ENCODE measurements at regions not wholly inside any gene's neighbourhood (a gene's known extent, or its start where the extent isn't known, plus 50 kb on each side); places are given as distances from the start of the nearest gene placed in this dataset.

- Mint-ChIP-seq H3K4me3 (no peak overlapping the region), H3K27me3 (ENCODE audit: insufficient read depth, low read depth, poor library complexity) (no peaks in the 10 kb centered on the region), H3K27ac (no peak overlapping the region), H3K4me1 (no peaks in the 10 kb centered on the region), H3K9me3 (peaks cover 13% of the 10 kb centered on the region; the same call in 2 of the 3 replicates), H3K36me3 (ENCODE audit: low read depth) (peaks cover 7% of the 10 kb centered on the region)
- ATAC-seq, result no peak
- Histone ChIP-seq H2AFZ (no peak overlapping the region), H3K9me2 (ENCODE audit: insufficient read depth) (0 out of 2 replicates have a peak, but pooled peaks cover 3% of the 10 kb centered on the region), H3F3A (replicated peaks; ENCODE audit: low read depth) (no peaks in the 10 kb centered on the region), H3K4me1 (ENCODE audit: insufficient read depth) (0 out of 2 replicates have a peak, but pooled peaks cover 5% of the 10 kb centered on the region), H3K79me2 (replicated peaks; ENCODE audit: insufficient read depth) (no peaks in the 10 kb centered on the region), H3K4me3 (no peak overlapping the region), H3K36me3 (ENCODE audit: insufficient read depth) (no peaks in the 10 kb centered on the region), H4K20me1 (replicated peaks; ENCODE audit: insufficient read depth) (no peaks in the 10 kb centered on the region), H3K27ac (ENCODE audit: low read depth) (no peak overlapping the region), H3K27me3 (ENCODE audit: insufficient read depth) (no peaks in the 10 kb centered on the region), H3K4me2 (no peak overlapping the region)
- DNase-seq (ENCODE audit: low spot score), result no peak
- TF ChIP-seq, protein P1, sequence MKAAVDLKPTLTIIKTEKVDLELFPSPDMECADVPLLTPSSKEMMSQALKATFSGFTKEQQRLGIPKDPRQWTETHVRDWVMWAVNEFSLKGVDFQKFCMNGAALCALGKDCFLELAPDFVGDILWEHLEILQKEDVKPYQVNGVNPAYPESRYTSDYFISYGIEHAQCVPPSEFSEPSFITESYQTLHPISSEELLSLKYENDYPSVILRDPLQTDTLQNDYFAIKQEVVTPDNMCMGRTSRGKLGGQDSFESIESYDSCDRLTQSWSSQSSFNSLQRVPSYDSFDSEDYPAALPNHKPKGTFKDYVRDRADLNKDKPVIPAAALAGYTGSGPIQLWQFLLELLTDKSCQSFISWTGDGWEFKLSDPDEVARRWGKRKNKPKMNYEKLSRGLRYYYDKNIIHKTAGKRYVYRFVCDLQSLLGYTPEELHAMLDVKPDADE (IDR thresholded peaks at IDR 0.05), result no peak
- TF ChIP-seq EZH2phosphoT487 (IDR thresholded peaks at IDR 0.05; ENCODE audit: unreplicated experiment) (no peak), CTCF (conservative IDR thresholded peaks at IDR 0.05; ENCODE audit: low read depth in 2 of 2) (no peak), CREB1 (CRISPR knock-in tag; IDR thresholded peaks at IDR 0.05; ENCODE audit: low read depth) (no peak), ZNF114 (CRISPR knock-in tag; IDR thresholded peaks at IDR 0.05) (no peak), ZNF331 (CRISPR knock-in tag; IDR thresholded peaks at IDR 0.05; ENCODE audit: low read depth) (no peak)
These were observed 1094.7 kb upstream of the DDX18 start for GRCh38 chr2:116719836-116720235.

- H3K36me3 ChIP-seq (ENCODE audit: insufficient read depth), result no peaks in the 10 kb centered on the region
- no peaks in the 10 kb centered on the region for H3K27me3 ChIP-seq (ENCODE audit: insufficient read depth)
- no peaks in the 10 kb centered on the region for H3K4me1 ChIP-seq (ENCODE audit: insufficient read depth)
- no peaks in the 10 kb centered on the region for H4K20me1 ChIP-seq (replicated peaks; ENCODE audit: insufficient read depth)
- peaks cover 13% of the 10 kb centered on the region; the same call in 2 of the 3 replicates for H3K9me3 Mint-ChIP-seq
- H2AFZ ChIP-seq, result no peak overlapping the region
- TF ChIP-seq STAT1 (IDR thresholded peaks at IDR 0.05; ENCODE audit: unreplicated experiment) (no peak), NANOG (IDR thresholded peaks at IDR 0.05; ENCODE audit: borderline replicate concordance) (no peak), JUNB (IDR thresholded peaks at IDR 0.05; ENCODE audit: unreplicated experiment) (no peak), ZNF331 (CRISPR knock-in tag; IDR thresholded peaks at IDR 0.05; ENCODE audit: low read depth) (no peak), POLR2AphosphoS5 (IDR thresholded peaks at IDR 0.05; ENCODE audit: low read depth) (no peak), EZH2phosphoT487 (IDR thresholded peaks at IDR 0.05; ENCODE audit: unreplicated experiment) (no peak), CREB1 (CRISPR knock-in tag; IDR thresholded peaks at IDR 0.05; ENCODE audit: low read depth) (no peak)
- no peak overlapping the region for H3K4me2 ChIP-seq
- H3K27ac Mint-ChIP-seq, result no peak overlapping the region
- peaks cover 7% of the 10 kb centered on the region for H3K36me3 Mint-ChIP-seq (ENCODE audit: low read depth)
- H3K27me3 Mint-ChIP-seq (ENCODE audit: insufficient read depth, low read depth, poor library complexity), result peaks cover 7% of the 10 kb centered on the region
- H3K79me2 ChIP-seq (replicated peaks; ENCODE audit: insufficient read depth), result no peaks in the 10 kb centered on the region
- no peak overlapping the region for H3K27ac ChIP-seq (ENCODE audit: low read depth)
- DNase-seq (ENCODE audit: low spot score) (no peak), ATAC-seq (no peak)
- H3K4me3 Mint-ChIP-seq, result no peak overlapping the region
- no peaks in the 10 kb centered on the region for H3F3A ChIP-seq (replicated peaks; ENCODE audit: low read depth)
- H3K4me1 Mint-ChIP-seq, result peaks cover 4% of the 10 kb centered on the region; the same call in 2 of the 3 replicates
- H3K4me3 ChIP-seq, result no peak overlapping the region
- H3K9me2 ChIP-seq (ENCODE audit: insufficient read depth), result 0 out of 2 replicates have a peak, but pooled peaks cover 6% of the 10 kb centered on the region
These were observed 1089.9 kb upstream of the DDX18 start for GRCh38 chr2:116724550-116724949.
